Keratinocyte (primary cell): ENCODE measurements at regions not wholly inside any gene's neighbourhood (a gene's known extent, or its start where the extent isn't known, plus 50 kb on each side); places are given as distances from the start of the nearest gene placed in this dataset.

Experiments used
- DNase-seq: peaks from one replicate; pipeline ENCODE4 v3.0.0-alpha.2; 2011; ENCODE audit warnings: low read depth, missing footprints, low spot score
- FAIRE-seq: peaks from 2 replicates; lab custom pipeline; 2011; peaks lifted over from hg19 to GRCh38; lab: Jason Lieb, UNC
- H2AFZ ChIP-seq: 2 replicates; pipeline ENCODE4 v1.6.0; 2012; ENCODE audit warnings: low read length, control low read depth, inconsistent platforms; ENCODE audit not compliant: control insufficient read depth
- H3K27ac ChIP-seq: 2 replicates; pipeline ENCODE4 v1.5.1; 2011; ENCODE audit warnings: low read length; ENCODE audit not compliant: control insufficient read depth, insufficient read depth
- H3K27me3 ChIP-seq: 3 replicates; pipeline ENCODE4 v1.6.0; 2011; ENCODE audit warnings: low read length; ENCODE audit not compliant: control insufficient read depth, insufficient read depth; ENCODE audit errors: extremely low read depth
- H3K36me3 ChIP-seq, 2 experiments: 2 replicates in 1 of 2; 3 replicates in 1 of 2; pipeline ENCODE4 v1.5.1; 2011; ENCODE audit warnings: low read length in 2 of 2, mild to moderate bottlenecking in 1 of 2; ENCODE audit not compliant: control insufficient read depth in 2 of 2, insufficient read depth in 2 of 2; ENCODE audit errors: extremely low read depth in 1 of 2
- H3K4me1 ChIP-seq: 3 replicates; pipeline ENCODE4 v1.5.1; 2011; ENCODE audit warnings: low read length; ENCODE audit not compliant: control insufficient read depth, insufficient read depth; ENCODE audit errors: extremely low read depth
- H3K4me2 ChIP-seq: 3 replicates; pipeline ENCODE4 v1.6.0; 2011; ENCODE audit warnings: low read depth, low read length; ENCODE audit not compliant: control insufficient read depth, insufficient read depth; ENCODE audit errors: extremely low read depth
- H3K4me3 ChIP-seq, 3 experiments: fragments of 200-600 bp in 1 of 3; sonication (generic) in 1 of 3; 2 replicates in 2 of 3; 3 replicates in 1 of 3; pipeline ENCODE4 v1.5.1; 2011 to 2016; ENCODE audit warnings: low read length in 3 of 3, mild to moderate bottlenecking in 3 of 3, control low read depth in 2 of 3, inconsistent platforms in 1 of 3, low read depth in 1 of 3, mixed read lengths in 1 of 3, mixed run types in 1 of 3, moderate library complexity in 1 of 3; ENCODE audit not compliant: control insufficient read depth in 2 of 3, insufficient read depth in 2 of 3; ENCODE audit errors: extremely low read depth in 1 of 3
- H3K79me2 ChIP-seq: 2 replicates; pipeline ENCODE4 v1.6.0; 2012; ENCODE audit warnings: low read length; ENCODE audit not compliant: control insufficient read depth, insufficient read depth
- H3K9ac ChIP-seq: 3 replicates; pipeline ENCODE4 v1.6.0; 2011; ENCODE audit warnings: low read length; ENCODE audit not compliant: control insufficient read depth, insufficient read depth; ENCODE audit errors: extremely low read depth
- H3K9me1 ChIP-seq: 3 replicates; pipeline ENCODE4 v1.6.0; 2011; ENCODE audit warnings: low read length; ENCODE audit not compliant: control insufficient read depth, insufficient read depth; ENCODE audit errors: extremely low read depth
- H3K9me3 ChIP-seq: 2 replicates; pipeline ENCODE4 v1.5.1; 2012; ENCODE audit warnings: low read depth, low read length; ENCODE audit not compliant: control insufficient read depth
- H4K20me1 ChIP-seq: 3 replicates; pipeline ENCODE4 v1.6.0; 2011; ENCODE audit warnings: low read length; ENCODE audit not compliant: control insufficient read depth, insufficient read depth; ENCODE audit errors: extremely low read depth
- EZH2 ChIP-seq: IDR thresholded peaks from one replicate; pipeline ENCODE4 v1.6.1; 2012; ENCODE audit warnings: inconsistent platforms, mild to moderate bottlenecking, low read length, moderate library complexity
- dilution Hi-C: fragments of 300-500 bp; cut with MboI; formaldehyde crosslinking; loops from one replicate; pipeline ENCODE4 v1.7.0; 2020; ENCODE audit warnings: low sequenced_read_pairs; ENCODE audit not compliant: extremely low pct_ligation_motif_present
- TF ChIP-seq, protein P1 (sequence below), 3 experiments: IDR thresholded peaks in 1 of 3; conservative IDR thresholded peaks in 1 of 3; optimal IDR thresholded peaks in 1 of 3; 2 replicates in 2 of 3; 3 replicates in 1 of 3; pipeline versions ENCODE3 to v1.5.1; 2011; ENCODE audit warnings: low read length in 3 of 3, mild to moderate bottlenecking in 3 of 3, moderate library complexity in 2 of 3, control low read depth in 1 of 3, inconsistent platforms in 1 of 3; ENCODE audit not compliant: insufficient read depth in 2 of 3; ENCODE audit errors: extremely low read depth in 1 of 3

DNA sequence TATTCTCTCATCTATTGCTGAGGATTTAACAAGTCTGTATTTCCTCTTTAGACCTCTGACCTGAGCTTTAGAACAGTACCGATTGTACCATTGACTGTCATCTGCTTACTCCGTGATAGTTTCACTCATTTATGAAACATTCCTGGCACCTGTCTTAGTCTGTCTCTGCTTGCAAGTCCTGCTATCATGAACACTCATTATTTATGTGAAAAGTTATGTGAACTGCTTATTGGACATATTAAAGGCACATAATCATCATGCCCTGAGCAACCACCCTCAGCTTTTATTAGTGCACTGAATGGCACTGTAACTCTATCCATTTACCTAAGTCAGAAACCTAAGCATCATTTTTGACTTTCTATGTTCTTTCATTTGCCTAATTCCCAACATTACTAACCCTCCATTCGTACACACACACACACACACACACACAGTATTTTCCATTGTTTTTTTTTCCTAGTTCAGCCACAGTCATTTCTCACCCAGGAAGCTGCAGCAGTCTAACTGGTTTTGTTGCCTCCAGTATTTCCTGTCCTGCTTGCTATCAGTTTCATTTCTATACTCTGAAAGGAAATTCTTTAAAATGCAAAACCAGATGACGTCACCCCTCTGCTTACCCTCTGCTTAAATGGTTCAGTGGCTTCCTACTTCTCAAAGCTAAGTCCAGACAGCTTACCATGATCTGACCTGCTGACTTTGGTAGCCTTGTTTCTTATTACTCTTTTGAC lies 146.1 kb downstream of the HAUS1 start:
- H3K4me1 ChIP-seq: peaks cover 37% of the 10 kb centered on the region
- TF ChIP-seq EZH2: no peak
- TF ChIP-seq, protein P1, sequence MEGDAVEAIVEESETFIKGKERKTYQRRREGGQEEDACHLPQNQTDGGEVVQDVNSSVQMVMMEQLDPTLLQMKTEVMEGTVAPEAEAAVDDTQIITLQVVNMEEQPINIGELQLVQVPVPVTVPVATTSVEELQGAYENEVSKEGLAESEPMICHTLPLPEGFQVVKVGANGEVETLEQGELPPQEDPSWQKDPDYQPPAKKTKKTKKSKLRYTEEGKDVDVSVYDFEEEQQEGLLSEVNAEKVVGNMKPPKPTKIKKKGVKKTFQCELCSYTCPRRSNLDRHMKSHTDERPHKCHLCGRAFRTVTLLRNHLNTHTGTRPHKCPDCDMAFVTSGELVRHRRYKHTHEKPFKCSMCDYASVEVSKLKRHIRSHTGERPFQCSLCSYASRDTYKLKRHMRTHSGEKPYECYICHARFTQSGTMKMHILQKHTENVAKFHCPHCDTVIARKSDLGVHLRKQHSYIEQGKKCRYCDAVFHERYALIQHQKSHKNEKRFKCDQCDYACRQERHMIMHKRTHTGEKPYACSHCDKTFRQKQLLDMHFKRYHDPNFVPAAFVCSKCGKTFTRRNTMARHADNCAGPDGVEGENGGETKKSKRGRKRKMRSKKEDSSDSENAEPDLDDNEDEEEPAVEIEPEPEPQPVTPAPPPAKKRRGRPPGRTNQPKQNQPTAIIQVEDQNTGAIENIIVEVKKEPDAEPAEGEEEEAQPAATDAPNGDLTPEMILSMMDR (optimal IDR thresholded peaks at IDR 0.05 in 1 of 3, IDR thresholded peaks at IDR 0.05 in 1 of 3, conservative IDR thresholded peaks at IDR 0.05 in 1 of 3; ENCODE audit: extremely low read depth in 1 of 3, insufficient read depth in 2 of 3, low read length in 3 of 3): no peak
- H3K9ac ChIP-seq: peak overlapping the region; percentile 57
- no peak overlapping the region for H2AFZ ChIP-seq
- peak overlapping the region in 2 of 3 experiments; percentile 2 to 23 for H3K4me3 ChIP-seq
- peaks cover 2 to 15% of the 10 kb centered on the region in 2 experiments for H3K36me3 ChIP-seq
- FAIRE-seq: peak; percentile 99
- H3K79me2 ChIP-seq: peaks cover 57% of the 10 kb centered on the region
- no peaks in the 10 kb centered on the region for H3K9me3 ChIP-seq
- no peaks in the 10 kb centered on the region for H4K20me1 ChIP-seq
- peak overlapping the region; percentile 79 for H3K4me2 ChIP-seq
- peak; percentile 54 for DNase-seq
- dilution Hi-C loops: no loop called here
- H3K27me3 ChIP-seq: no peaks in the 10 kb centered on the region
- H3K9me1 ChIP-seq: no peaks in the 10 kb centered on the region
- H3K27ac ChIP-seq: peak overlapping the region; percentile 79

DNA sequence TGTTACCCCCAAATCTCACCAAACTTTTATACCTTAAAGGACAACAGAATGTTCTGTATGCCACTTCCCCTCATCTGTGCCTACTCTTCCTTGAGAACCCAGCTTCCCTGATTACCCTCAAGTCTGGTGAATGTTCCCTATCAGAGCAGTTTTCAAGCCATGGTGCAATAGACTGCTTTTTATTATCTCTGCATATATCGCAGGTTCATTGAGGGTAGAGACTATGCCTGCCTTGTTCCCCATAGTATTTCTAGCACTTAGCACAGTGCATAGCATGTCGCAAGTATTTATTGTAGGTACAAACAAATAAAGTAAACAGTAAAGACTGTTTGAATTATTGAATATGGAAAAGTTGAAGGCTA lies 146.6 kb downstream of the HAUS1 start:
- H2AFZ ChIP-seq: no peak overlapping the region
- no peaks in the 10 kb centered on the region for H3K9me3 ChIP-seq
- H3K4me3 ChIP-seq: peak overlapping the region in 1 of 3 experiments; percentile 6
- no peaks in the 10 kb centered on the region for H3K9me1 ChIP-seq
- H3K27me3 ChIP-seq: no peaks in the 10 kb centered on the region
- DNase-seq (no peak), FAIRE-seq (peak; percentile 57)
- H4K20me1 ChIP-seq: no peaks in the 10 kb centered on the region
- H3K4me2 ChIP-seq: peak overlapping the region; percentile 79
- peaks cover 53% of the 10 kb centered on the region for H3K79me2 ChIP-seq
- peaks cover 2 to 15% of the 10 kb centered on the region in 2 experiments for H3K36me3 ChIP-seq
- peak overlapping the region; percentile 57 for H3K9ac ChIP-seq
- dilution Hi-C loops: no loop called here
- H3K4me1 ChIP-seq: peaks cover 37% of the 10 kb centered on the region
- H3K27ac ChIP-seq: peak overlapping the region; percentile 79
- TF ChIP-seq, protein P1 (optimal IDR thresholded peaks at IDR 0.05 in 1 of 3, IDR thresholded peaks at IDR 0.05 in 1 of 3, conservative IDR thresholded peaks at IDR 0.05 in 1 of 3; ENCODE audit: extremely low read depth in 1 of 3, insufficient read depth in 2 of 3, low read length in 3 of 3): no peak
- TF ChIP-seq EZH2: no peak
